Stimulated activated CD8-positive, alpha-beta memory T cell treated with anti-CD3 and anti-CD28 coated beads, Interleukin-2, amount 100 ng/mL, for 48 hours (primary cell): ENCODE measurements at regions not wholly inside any gene's neighbourhood (a gene's known extent, or its start where the extent isn't known, plus 50 kb on each side); places are given as distances from the start of the nearest gene placed in this dataset.

Source experiments
- DNase-seq, 2 donors: peaks; one replicate each; pipeline ENCODE4 v3.0.0-alpha.2; 2020; ENCODE audit warnings: low read depth in 2 of 2

- peak; percentile 53 to 59 for DNase-seq
Observed at GRCh38 chr9:89234205-89235067, 55.8 kb upstream of the SHC3 start.

GRCh38 chr9:89236955-89237573 lies 58.4 kb upstream of the SHC3 start:
- no peak for DNase-seq

- DNase-seq = no peak
Observed at GRCh38 chr9:89238424-89238823, 59.8 kb upstream of the SHC3 start.

- DNase-seq = no peak
Observed at GRCh38 chr9:89243296-89244061, 64.9 kb upstream of the SHC3 start.

- no peak for DNase-seq
Observed at GRCh38 chr9:89246840-89247239, 64.2 kb upstream of the CKS2 start.

- DNase-seq = no peak
Observed at GRCh38 chr9:89247431-89248353, 63.3 kb upstream of the CKS2 start.

GRCh38 chr9:89249001-89249400 lies 62.0 kb upstream of the CKS2 start:
- DNase-seq = no peak

GRCh38 chr9:89252651-89253267 lies 58.2 kb upstream of the CKS2 start:
- DNase-seq = no peak

GRCh38 chr9:89254058-89254772 lies 56.8 kb upstream of the CKS2 start:
- no peak for DNase-seq

GRCh38 chr9:89254773-89255125 lies 56.2 kb upstream of the CKS2 start:
- no peak for DNase-seq

GRCh38 chr9:89256225-89256624 lies 54.8 kb upstream of the CKS2 start:
- DNase-seq = no peak

GRCh38 chr9:89256642-89257041 lies 54.4 kb upstream of the CKS2 start:
- DNase-seq = no peak

- no peak for DNase-seq
Observed at GRCh38 chr9:89260525-89260924, 50.5 kb upstream of the CKS2 start.
